ENCODE measurements at regions not wholly inside any gene's neighbourhood (a gene's known extent, or its start where the extent isn't known, plus 50 kb on each side); places are given as distances from the start of the nearest gene placed in this dataset.

DNA sequence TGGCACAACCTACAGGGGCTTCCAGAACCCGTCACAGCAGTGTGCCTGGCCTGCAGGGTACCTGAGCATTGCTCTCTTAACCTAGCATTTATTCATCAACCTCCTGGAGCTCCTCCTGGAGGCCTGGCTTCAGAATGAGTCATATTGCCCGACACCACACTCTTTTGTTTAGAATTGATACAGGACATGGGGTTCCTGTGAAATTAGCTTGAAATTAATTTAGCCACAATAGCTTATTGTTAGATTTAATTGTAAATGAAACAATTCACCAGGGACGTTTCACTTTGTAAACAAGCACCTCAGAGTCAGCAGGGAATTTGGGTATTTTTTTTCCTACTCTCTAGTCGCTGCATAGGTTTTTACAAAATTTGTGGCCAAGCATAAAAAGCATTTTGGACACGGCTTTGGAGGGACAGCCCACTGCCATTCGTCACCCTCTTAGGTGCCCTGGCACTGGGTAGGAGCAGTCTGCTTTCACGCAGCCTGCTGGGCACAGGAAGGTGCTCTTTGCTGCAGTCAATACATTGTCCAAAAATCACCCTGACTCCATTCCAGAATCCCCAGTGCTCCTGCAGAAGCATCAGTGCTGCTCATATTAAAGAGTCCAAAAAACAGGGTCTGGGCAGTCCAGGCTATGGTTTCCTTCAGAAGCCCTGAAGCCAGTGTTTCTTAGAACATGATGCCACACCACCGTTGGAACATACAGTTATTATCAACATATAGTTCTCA is 60.8 kb upstream of the MEF2A start:
- H3K4me3 ChIP-seq (ENCODE audit: low read depth in 2 of 2, low read length in 2 of 2): no peak overlapping the region
- POLR2A ChIA-PET: interaction anchor here (0.6 kb wide), 1 partner anchor 91 kb away, joined by 4 read pairs; no protein-coding TSS in a partner anchor
- no TSS peak for BruUV-seq (replicated peaks)
- H3K27ac ChIP-seq (ENCODE audit: low read length): no peak overlapping the region
- ATAC-seq: peak; percentile 37; the same call in 1 of the 2 replicates
- DNase-seq (ENCODE audit: low read depth, low spot score): no peak
- H3K4me1 ChIP-seq (ENCODE audit: control insufficient read depth, insufficient read depth, low read length): no peaks in the 10 kb centered on the region
- H3K36me3 ChIP-seq (ENCODE audit: control insufficient read depth, insufficient read depth, low read length): no peaks in the 10 kb centered on the region
- no peaks in the 10 kb centered on the region for H3K9me3 ChIP-seq (ENCODE audit: control insufficient read depth, insufficient read depth, low read depth, low read length)
- CTCF ChIA-PET: interaction anchor here (0.7 kb wide), 1 partner anchor 12 kb away, joined by 3 read pairs; no protein-coding TSS in a partner anchor
- in situ Hi-C loops (cut with HindIII; ENCODE audit: low pct_unique_long_range_greater_than_20kb, low sequenced_read_pairs): no loop called here
- TF ChIP-seq, protein P1, sequence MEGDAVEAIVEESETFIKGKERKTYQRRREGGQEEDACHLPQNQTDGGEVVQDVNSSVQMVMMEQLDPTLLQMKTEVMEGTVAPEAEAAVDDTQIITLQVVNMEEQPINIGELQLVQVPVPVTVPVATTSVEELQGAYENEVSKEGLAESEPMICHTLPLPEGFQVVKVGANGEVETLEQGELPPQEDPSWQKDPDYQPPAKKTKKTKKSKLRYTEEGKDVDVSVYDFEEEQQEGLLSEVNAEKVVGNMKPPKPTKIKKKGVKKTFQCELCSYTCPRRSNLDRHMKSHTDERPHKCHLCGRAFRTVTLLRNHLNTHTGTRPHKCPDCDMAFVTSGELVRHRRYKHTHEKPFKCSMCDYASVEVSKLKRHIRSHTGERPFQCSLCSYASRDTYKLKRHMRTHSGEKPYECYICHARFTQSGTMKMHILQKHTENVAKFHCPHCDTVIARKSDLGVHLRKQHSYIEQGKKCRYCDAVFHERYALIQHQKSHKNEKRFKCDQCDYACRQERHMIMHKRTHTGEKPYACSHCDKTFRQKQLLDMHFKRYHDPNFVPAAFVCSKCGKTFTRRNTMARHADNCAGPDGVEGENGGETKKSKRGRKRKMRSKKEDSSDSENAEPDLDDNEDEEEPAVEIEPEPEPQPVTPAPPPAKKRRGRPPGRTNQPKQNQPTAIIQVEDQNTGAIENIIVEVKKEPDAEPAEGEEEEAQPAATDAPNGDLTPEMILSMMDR (IDR thresholded peaks at IDR 0.05): no peak
- TF ChIP-seq TCF7L2 (IDR thresholded peaks at IDR 0.05; ENCODE audit: low read depth, low read length) (no peak), SIN3A (IDR thresholded peaks at IDR 0.05; ENCODE audit: borderline replicate concordance, insufficient read depth, low read depth, low read length) (no peak), POLR2AphosphoS5 (IDR thresholded peaks at IDR 0.05; ENCODE audit: low read depth, low read length) (no peak)
- H3K27me3 ChIP-seq (ENCODE audit: control insufficient read depth, insufficient read depth, low read length): no peaks in the 10 kb centered on the region
- intact Hi-C loops (cut with micrococcal nuclease; ENCODE audit: unreplicated experiment): no loop called here

DNA sequence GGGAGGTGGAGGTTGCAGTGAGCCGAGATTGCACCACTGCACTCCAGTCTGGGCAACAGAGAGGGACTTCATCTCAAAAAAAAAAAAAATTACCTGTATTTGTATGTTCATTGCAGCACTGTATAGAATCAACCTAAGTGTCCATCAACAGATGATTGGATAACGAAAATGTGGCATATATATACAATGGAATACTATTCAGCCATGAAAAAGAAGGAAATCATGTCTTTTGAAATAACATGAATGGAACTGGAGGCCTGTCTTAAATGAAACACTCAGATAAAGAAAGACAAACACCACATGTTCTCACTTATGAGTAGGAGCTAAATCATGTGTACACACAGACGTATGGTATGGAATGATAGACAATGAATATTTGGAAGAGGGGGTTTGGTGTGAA is 59.4 kb upstream of the MEF2A start:
- no TSS peak for BruUV-seq (replicated peaks)
- DNase-seq (ENCODE audit: low read depth, low spot score) (no peak), ATAC-seq (no peak)
- no peak overlapping the region for H3K27ac ChIP-seq (ENCODE audit: low read length)
- no peaks in the 10 kb centered on the region for H3K4me1 ChIP-seq (ENCODE audit: control insufficient read depth, insufficient read depth, low read length)
- TF ChIP-seq, protein P1 (IDR thresholded peaks at IDR 0.05): no peak
- TF ChIP-seq, protein P2, sequence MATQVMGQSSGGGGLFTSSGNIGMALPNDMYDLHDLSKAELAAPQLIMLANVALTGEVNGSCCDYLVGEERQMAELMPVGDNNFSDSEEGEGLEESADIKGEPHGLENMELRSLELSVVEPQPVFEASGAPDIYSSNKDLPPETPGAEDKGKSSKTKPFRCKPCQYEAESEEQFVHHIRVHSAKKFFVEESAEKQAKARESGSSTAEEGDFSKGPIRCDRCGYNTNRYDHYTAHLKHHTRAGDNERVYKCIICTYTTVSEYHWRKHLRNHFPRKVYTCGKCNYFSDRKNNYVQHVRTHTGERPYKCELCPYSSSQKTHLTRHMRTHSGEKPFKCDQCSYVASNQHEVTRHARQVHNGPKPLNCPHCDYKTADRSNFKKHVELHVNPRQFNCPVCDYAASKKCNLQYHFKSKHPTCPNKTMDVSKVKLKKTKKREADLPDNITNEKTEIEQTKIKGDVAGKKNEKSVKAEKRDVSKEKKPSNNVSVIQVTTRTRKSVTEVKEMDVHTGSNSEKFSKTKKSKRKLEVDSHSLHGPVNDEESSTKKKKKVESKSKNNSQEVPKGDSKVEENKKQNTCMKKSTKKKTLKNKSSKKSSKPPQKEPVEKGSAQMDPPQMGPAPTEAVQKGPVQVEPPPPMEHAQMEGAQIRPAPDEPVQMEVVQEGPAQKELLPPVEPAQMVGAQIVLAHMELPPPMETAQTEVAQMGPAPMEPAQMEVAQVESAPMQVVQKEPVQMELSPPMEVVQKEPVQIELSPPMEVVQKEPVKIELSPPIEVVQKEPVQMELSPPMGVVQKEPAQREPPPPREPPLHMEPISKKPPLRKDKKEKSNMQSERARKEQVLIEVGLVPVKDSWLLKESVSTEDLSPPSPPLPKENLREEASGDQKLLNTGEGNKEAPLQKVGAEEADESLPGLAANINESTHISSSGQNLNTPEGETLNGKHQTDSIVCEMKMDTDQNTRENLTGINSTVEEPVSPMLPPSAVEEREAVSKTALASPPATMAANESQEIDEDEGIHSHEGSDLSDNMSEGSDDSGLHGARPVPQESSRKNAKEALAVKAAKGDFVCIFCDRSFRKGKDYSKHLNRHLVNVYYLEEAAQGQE (IDR thresholded peaks at IDR 0.05; ENCODE audit: insufficient read depth in 1 of 2, low read depth in 2 of 2, low read length in 1 of 2): no peak
- TF ChIP-seq POLR2AphosphoS5 (IDR thresholded peaks at IDR 0.05; ENCODE audit: low read depth, low read length) (no peak), TCF7L2 (IDR thresholded peaks at IDR 0.05; ENCODE audit: low read depth, low read length) (no peak), SIN3A (IDR thresholded peaks at IDR 0.05; ENCODE audit: borderline replicate concordance, insufficient read depth, low read depth, low read length) (no peak)
- H3K27me3 ChIP-seq (ENCODE audit: control insufficient read depth, insufficient read depth, low read length): no peaks in the 10 kb centered on the region
- ChIA-PET CTCF (no interaction called here), POLR2A (no interaction called here)
- H3K4me3 ChIP-seq (ENCODE audit: low read depth in 2 of 2, low read length in 2 of 2): no peak overlapping the region
- H3K9me3 ChIP-seq (ENCODE audit: control insufficient read depth, insufficient read depth, low read depth, low read length): no peaks in the 10 kb centered on the region
- intact Hi-C loops (cut with micrococcal nuclease; ENCODE audit: unreplicated experiment) (no loop called here), in situ Hi-C loops (cut with HindIII; ENCODE audit: low pct_unique_long_range_greater_than_20kb, low sequenced_read_pairs) (no loop called here)
- no peaks in the 10 kb centered on the region for H3K36me3 ChIP-seq (ENCODE audit: control insufficient read depth, insufficient read depth, low read length)
